ENCODE measurements at regions not wholly inside any gene's neighbourhood (a gene's known extent, or its start where the extent isn't known, plus 50 kb on each side); places are given as distances from the start of the nearest gene placed in this dataset.

GRCh38 chr3:22748453-22749045 is 454.6 kb upstream of the UBE2E2 start:
- H3K23ac ChIP-seq (ENCODE audit: insufficient read length, low read depth, low read length), result no peak overlapping the region
- no CpG with 5 or more reads among the region's 3 CpGs for WGBS (ENCODE audit: extremely low coverage, insufficient read length, low lambda C conversion rate)
- H3K79me1 ChIP-seq (ENCODE audit: insufficient read depth, low read depth, low read length, poor library complexity, severe bottlenecking), result no peaks in the 10 kb centered on the region
- H2BK15ac ChIP-seq (ENCODE audit: low read depth, low read length), result no peak overlapping the region
- no peaks in the 10 kb centered on the region for H3K9me3 ChIP-seq (ENCODE audit: control insufficient read depth, low read depth, low read length)
- H3K14ac ChIP-seq (ENCODE audit: insufficient read depth, low read length), result no peak overlapping the region
- H3K4me1 ChIP-seq (ENCODE audit: insufficient read depth, low read length), result no peaks in the 10 kb centered on the region
- no peak overlapping the region for H2BK12ac ChIP-seq (ENCODE audit: insufficient read length, low read depth, low read length)
- H3K23me2 ChIP-seq (ENCODE audit: insufficient read length, low read depth, low read length, poor library complexity, severe bottlenecking), result no peaks in the 10 kb centered on the region
- H3K4me3 Mint-ChIP-seq, result no peak overlapping the region
- DNase-seq, result no peak
- H4K20me1 ChIP-seq (ENCODE audit: control insufficient read depth, insufficient read depth, insufficient read length), result no peaks in the 10 kb centered on the region
- no peak overlapping the region for H3K27ac Mint-ChIP-seq
- H3T11ph ChIP-seq (ENCODE audit: low read length), result no peak overlapping the region
- H3K56ac ChIP-seq (ENCODE audit: insufficient read length, low read depth, low read length), result no peak overlapping the region
- H3K9ac ChIP-seq (ENCODE audit: extremely low read depth, insufficient read length, low read length), result no peak overlapping the region
- H3K36me3 Mint-ChIP-seq (ENCODE audit: insufficient read depth in 1 of 3, low read depth in 3 of 3), result no peaks in the 10 kb centered on the region
- no peaks in the 10 kb centered on the region for H3K79me2 ChIP-seq (ENCODE audit: insufficient read depth, low read length)
- no peak overlapping the region for H4K8ac ChIP-seq (replicated peaks; ENCODE audit: insufficient read length, low read depth, low read length)
- no peak overlapping the region for H2BK5ac ChIP-seq (ENCODE audit: insufficient read length, low read length)
- no peak overlapping the region for H3K4ac ChIP-seq (ENCODE audit: low read depth, low read length)
- H3K9me3 Mint-ChIP-seq, result peaks cover 2 to 8% of the 10 kb centered on the region in 2 experiments; a peak in 2 of 5 replicates
- no peak for TF ChIP-seq CTCF (conservative IDR thresholded peaks at IDR 0.05)
- H3K18ac ChIP-seq (ENCODE audit: insufficient read length, low read depth, low read length), result no peak overlapping the region
- no peak overlapping the region for H2BK20ac ChIP-seq (ENCODE audit: low read depth, low read length, poor library complexity, severe bottlenecking)
- H2AFZ ChIP-seq (ENCODE audit: low read length), result no peak overlapping the region
- H3K27me3 Mint-ChIP-seq (ENCODE audit: low read depth), result no peaks in the 10 kb centered on the region; the same call in 1 of the 2 replicates
- no peaks in the 10 kb centered on the region for H3K27me3 ChIP-seq (ENCODE audit: insufficient read depth, low read length)
- H3K4me2 ChIP-seq (ENCODE audit: insufficient read depth, insufficient read length, low read length), result no peak overlapping the region
- H4K5ac ChIP-seq (ENCODE audit: insufficient read length, low read depth, low read length), result no peak overlapping the region
- no peak overlapping the region for H2BK120ac ChIP-seq (ENCODE audit: low read depth, low read length, poor library complexity, severe bottlenecking)
- H4K91ac ChIP-seq (ENCODE audit: insufficient read length, low read depth, low read length), result no peak overlapping the region
- H2AK5ac ChIP-seq (ENCODE audit: insufficient read length, low read length), result no peak overlapping the region
- H3K4me1 Mint-ChIP-seq, result peaks cover 4 to 7% of the 10 kb centered on the region in 2 experiments; a peak in 3 of 4 replicates
- H3K27ac ChIP-seq (ENCODE audit: insufficient read length, low read depth, low read length), result no peak overlapping the region
